ENCODE measurements at regions not wholly inside any gene's neighbourhood (a gene's known extent, or its start where the extent isn't known, plus 50 kb on each side); places are given as distances from the start of the nearest gene placed in this dataset.

GRCh38 chr9:86768020-86768419 is 179.3 kb downstream of the GAS1 start:
- Histone ChIP-seq H3K9ac (ENCODE audit: low read length) (no peak overlapping the region), H3K9me2 (replicated peaks; ENCODE audit: insufficient read depth, low read length) (no peaks in the 10 kb centered on the region), H3K27ac (ENCODE audit: low read depth, low read length) (no peak overlapping the region), H3K9me3 (ENCODE audit: insufficient read depth, low read length) (no peaks in the 10 kb centered on the region), H3K79me2 (ENCODE audit: insufficient read depth, low read length) (no peaks in the 10 kb centered on the region), H3K4me2 (ENCODE audit: low read depth, low read length, poor library complexity, severe bottlenecking) (no peak overlapping the region), H3K27me3 (ENCODE audit: low read length) (no peaks in the 10 kb centered on the region), H3F3A (ENCODE audit: insufficient read depth) (no peaks in the 10 kb centered on the region), H2AFZ (ENCODE audit: low read depth, low read length, severe bottlenecking) (no peak overlapping the region), H4K20me1 (ENCODE audit: low read depth, low read length) (no peaks in the 10 kb centered on the region), H3K36me3 (ENCODE audit: low read length) (no peaks in the 10 kb centered on the region), H3K4me3 (ENCODE audit: insufficient read depth, low read length, poor library complexity, severe bottlenecking) (no peak overlapping the region)
- TF ChIP-seq CTCF (IDR thresholded peaks at IDR 0.05; ENCODE audit: insufficient read depth, low read length, poor library complexity, severe bottlenecking), result no peak
- TF ChIP-seq EZH2phosphoT487 (conservative IDR thresholded peaks at IDR 0.05; ENCODE audit: low read length), result no peak

- Histone ChIP-seq H3K9ac (ENCODE audit: low read length) (no peak overlapping the region), H4K20me1 (ENCODE audit: low read depth, low read length) (no peaks in the 10 kb centered on the region), H3K9me2 (replicated peaks; ENCODE audit: insufficient read depth, low read length) (no peaks in the 10 kb centered on the region), H3F3A (ENCODE audit: insufficient read depth) (no peaks in the 10 kb centered on the region), H3K79me2 (ENCODE audit: insufficient read depth, low read length) (no peaks in the 10 kb centered on the region), H3K4me3 (ENCODE audit: insufficient read depth, low read length, poor library complexity, severe bottlenecking) (no peak overlapping the region), H3K9me3 (ENCODE audit: insufficient read depth, low read length) (no peaks in the 10 kb centered on the region), H3K4me2 (ENCODE audit: low read depth, low read length, poor library complexity, severe bottlenecking) (no peak overlapping the region), H3K27me3 (ENCODE audit: low read length) (no peaks in the 10 kb centered on the region), H3K36me3 (ENCODE audit: low read length) (no peaks in the 10 kb centered on the region), H3K27ac (ENCODE audit: low read depth, low read length) (no peak overlapping the region), H2AFZ (ENCODE audit: low read depth, low read length, severe bottlenecking) (no peak overlapping the region)
- TF ChIP-seq CTCF (IDR thresholded peaks at IDR 0.05; ENCODE audit: insufficient read depth, low read length, poor library complexity, severe bottlenecking) (no peak), EZH2phosphoT487 (conservative IDR thresholded peaks at IDR 0.05; ENCODE audit: low read length) (no peak)
Measured at GRCh38 chr9:86767373-86767772, 179.9 kb downstream of the GAS1 start.

- Histone ChIP-seq H3K27ac (ENCODE audit: low read depth, low read length) (no peak overlapping the region), H3K4me3 (ENCODE audit: insufficient read depth, low read length, poor library complexity, severe bottlenecking) (no peak overlapping the region), H2AFZ (ENCODE audit: low read depth, low read length, severe bottlenecking) (no peak overlapping the region), H3K79me2 (ENCODE audit: insufficient read depth, low read length) (no peaks in the 10 kb centered on the region), H4K20me1 (ENCODE audit: low read depth, low read length) (no peaks in the 10 kb centered on the region), H3F3A (ENCODE audit: insufficient read depth) (no peaks in the 10 kb centered on the region), H3K27me3 (ENCODE audit: low read length) (no peaks in the 10 kb centered on the region), H3K9ac (ENCODE audit: low read length) (no peak overlapping the region), H3K9me2 (replicated peaks; ENCODE audit: insufficient read depth, low read length) (no peaks in the 10 kb centered on the region), H3K36me3 (ENCODE audit: low read length) (no peaks in the 10 kb centered on the region), H3K4me2 (ENCODE audit: low read depth, low read length, poor library complexity, severe bottlenecking) (no peak overlapping the region), H3K9me3 (ENCODE audit: insufficient read depth, low read length) (no peaks in the 10 kb centered on the region)
- no peak for TF ChIP-seq CTCF (IDR thresholded peaks at IDR 0.05; ENCODE audit: insufficient read depth, low read length, poor library complexity, severe bottlenecking)
- no peak for TF ChIP-seq EZH2phosphoT487 (conservative IDR thresholded peaks at IDR 0.05; ENCODE audit: low read length)
Measured at GRCh38 chr9:86766912-86767311, 180.4 kb downstream of the GAS1 start.

GRCh38 chr9:86766511-86766910 is 180.8 kb downstream of the GAS1 start:
- Histone ChIP-seq H4K20me1 (ENCODE audit: low read depth, low read length) (no peaks in the 10 kb centered on the region), H3K27ac (ENCODE audit: low read depth, low read length) (no peak overlapping the region), H3K79me2 (ENCODE audit: insufficient read depth, low read length) (no peaks in the 10 kb centered on the region), H3K9me3 (ENCODE audit: insufficient read depth, low read length) (no peaks in the 10 kb centered on the region), H3K4me3 (ENCODE audit: insufficient read depth, low read length, poor library complexity, severe bottlenecking) (no peak overlapping the region), H3K27me3 (ENCODE audit: low read length) (no peaks in the 10 kb centered on the region), H3K9ac (ENCODE audit: low read length) (no peak overlapping the region), H3F3A (ENCODE audit: insufficient read depth) (no peaks in the 10 kb centered on the region), H3K4me2 (ENCODE audit: low read depth, low read length, poor library complexity, severe bottlenecking) (no peak overlapping the region), H3K36me3 (ENCODE audit: low read length) (no peaks in the 10 kb centered on the region), H2AFZ (ENCODE audit: low read depth, low read length, severe bottlenecking) (no peak overlapping the region), H3K9me2 (replicated peaks; ENCODE audit: insufficient read depth, low read length) (no peaks in the 10 kb centered on the region)
- TF ChIP-seq EZH2phosphoT487 (conservative IDR thresholded peaks at IDR 0.05; ENCODE audit: low read length), result no peak
- TF ChIP-seq CTCF (IDR thresholded peaks at IDR 0.05; ENCODE audit: insufficient read depth, low read length, poor library complexity, severe bottlenecking), result no peak
